SK-N-SH (cell line): ENCODE measurements at regions not wholly inside any gene's neighbourhood (a gene's known extent, or its start where the extent isn't known, plus 50 kb on each side); places are given as distances from the start of the nearest gene placed in this dataset.

Source experiments
- CTCF ChIA-PET: fragments of 300-600, 350-600 bp; formaldehyde crosslinking; extraction: SDS; loops from one replicate; lab custom pipeline; 2021; lab: Yijun Ruan, JAX
- POLR2A ChIA-PET: fragments of 350-600 bp; sonication (Branson Sonifier 250); formaldehyde crosslinking; extraction: SDS; loops from one replicate; lab custom pipeline; 2020; ENCODE audit warnings: antibody characterized with exemption, inconsistent platforms; lab: Yijun Ruan, JAX
- DNase-seq: peaks from one replicate; pipeline ENCODE4 v3.0.0; 2012
- H2AFZ ChIP-seq: fragments of 200-600 bp; sonication (generic); 2 replicates; pipeline ENCODE4 v1.8.1; 2016; ENCODE audit warnings: antibody characterized with exemption, mild to moderate bottlenecking, low read depth
- H3F3A ChIP-seq: fragments of 200-600 bp; sonication (generic); replicated peaks from 2 replicates; pipeline ENCODE3; 2016; ENCODE audit warnings: antibody characterized with exemption, mild to moderate bottlenecking; ENCODE audit not compliant: insufficient read depth
- H3K27ac ChIP-seq, 2 experiments: fragments of 200-500 bp in 1 of 2; fragments of 200-600 bp in 1 of 2; sonication (Bioruptor generic) in 1 of 2; sonication (generic), shearing (Covaris generic) in 1 of 2; 2 replicates each; pipeline versions ENCODE4 v1.5.1 to v1.6.1; 2014 to 2016; ENCODE audit warnings: low read depth in 2 of 2, inconsistent platforms in 1 of 2, low read length in 1 of 2, mild to moderate bottlenecking in 1 of 2, mixed read lengths in 1 of 2
- H3K27me3 ChIP-seq: fragments of 200-600 bp; sonication (generic), shearing (Covaris generic); 2 replicates; pipeline ENCODE4 v1.6.1; 2016; ENCODE audit warnings: mixed run types; ENCODE audit not compliant: insufficient read depth
- H3K36me3 ChIP-seq, 2 experiments: fragments of 200-500 bp in 1 of 2; fragments of 200-600 bp in 1 of 2; sonication (Bioruptor generic) in 1 of 2; sonication (generic) in 1 of 2; replicated peaks in 1 of 2; 2 replicates each; pipeline versions ENCODE3 to v1.5.1; 2014 to 2016; ENCODE audit warnings: low read length in 1 of 2, mild to moderate bottlenecking in 1 of 2; ENCODE audit not compliant: insufficient read depth in 2 of 2, control insufficient read depth in 1 of 2
- H3K4me1 ChIP-seq, 2 experiments: fragments of 200-500 bp in 1 of 2; fragments of 200-600 bp in 1 of 2; sonication (Bioruptor generic) in 1 of 2; sonication (generic), shearing (Covaris generic) in 1 of 2; 2 replicates each; pipeline versions ENCODE4 v1.5.1 to v1.6.1; 2014 to 2016; ENCODE audit warnings: low read depth in 1 of 2, low read length in 1 of 2, mixed run types in 1 of 2; ENCODE audit not compliant: insufficient read depth in 2 of 2, control insufficient read depth in 1 of 2
- H3K4me2 ChIP-seq: fragments of 200-600 bp; sonication (generic), shearing (Covaris generic); 2 replicates; pipeline ENCODE4 v1.6.1; 2017; ENCODE audit warnings: mixed run types
- H3K4me3 ChIP-seq, 2 experiments: fragments of 200-500 bp in 1 of 2; fragments of 200-600 bp in 1 of 2; sonication (Bioruptor generic) in 1 of 2; sonication (generic), shearing (Covaris generic) in 1 of 2; 2 replicates each; pipeline versions ENCODE4 v1.5.1 to v1.8.1; 2014 to 2016; ENCODE audit warnings: low read depth in 2 of 2, inconsistent platforms in 1 of 2, low read length in 1 of 2, mild to moderate bottlenecking in 1 of 2, mixed read lengths in 1 of 2, moderate library complexity in 1 of 2
- H3K79me2 ChIP-seq: fragments of 200-600 bp; sonication (generic); 2 replicates; pipeline ENCODE4 v1.8.1; 2017; ENCODE audit warnings: mild to moderate bottlenecking; ENCODE audit not compliant: insufficient read depth
- H3K9ac ChIP-seq: fragments of 200-600 bp; sonication (generic); 2 replicates; pipeline ENCODE4 v1.6.1; 2017; ENCODE audit warnings: mixed run types
- H3K9me2 ChIP-seq: fragments of 200-600 bp; sonication (generic); 2 replicates; pipeline ENCODE4 v1.6.1; 2017; ENCODE audit warnings: mixed run types
- H3K9me3 ChIP-seq: fragments of 200-600 bp; sonication (generic); 2 replicates; pipeline ENCODE4 v1.6.1; 2017; ENCODE audit warnings: mixed run types, mild to moderate bottlenecking, moderate library complexity
- H4K20me1 ChIP-seq: fragments of 200-600 bp; sonication (generic); 2 replicates; pipeline ENCODE4 v1.6.1; 2017; ENCODE audit warnings: mild to moderate bottlenecking, mixed run types; ENCODE audit not compliant: insufficient read depth
- CHD2 ChIP-seq: fragments of 150-350 bp; IDR thresholded peaks from 2 replicates; pipeline ENCODE4 v1.6.1; 2018; ENCODE audit warnings: low read length; ENCODE audit not compliant: partially characterized antibody
- EP300 ChIP-seq, 2 experiments: IDR thresholded peaks; 2 replicates each; pipeline versions ENCODE4 v1.4.0 to v1.6.1; 2012; ENCODE audit warnings: borderline replicate concordance in 1 of 2, low read depth in 1 of 2, low read length in 1 of 2
- FOSL2 ChIP-seq: IDR thresholded peaks from 2 replicates; pipeline ENCODE4 v1.4.0; 2012; ENCODE audit warnings: low read depth, mild to moderate bottlenecking, moderate library complexity, borderline replicate concordance
- FOXJ3 ChIP-seq: sonication (generic); formaldehyde crosslinking; IDR thresholded peaks from 2 replicates; pipeline ENCODE4 v1.5.1; 2020; ENCODE audit warnings: mild to moderate bottlenecking, missing genetic modification reagents
- GABPA ChIP-seq: IDR thresholded peaks from 2 replicates; pipeline ENCODE4 v1.4.0; 2012; ENCODE audit warnings: low read depth, mild to moderate bottlenecking
- GATA2 ChIP-seq: sonication (generic); formaldehyde crosslinking; IDR thresholded peaks from 2 replicates; pipeline ENCODE4 v1.5.0; 2020; ENCODE audit warnings: mild to moderate bottlenecking, missing genetic modification reagents
- MEF2A ChIP-seq: IDR thresholded peaks from 2 replicates; pipeline ENCODE4 v1.4.0; 2012; ENCODE audit warnings: low read depth, borderline replicate concordance
- NFIC ChIP-seq: IDR thresholded peaks from 2 replicates; pipeline ENCODE4 v1.4.0; 2012; ENCODE audit warnings: borderline replicate concordance
- NRF1 ChIP-seq: IDR thresholded peaks from 2 replicates; pipeline ENCODE4 v1.6.1; 2012; ENCODE audit warnings: low read depth, mild to moderate bottlenecking, low read length
- POLR2AphosphoS5 ChIP-seq: IDR thresholded peaks from 2 replicates; pipeline ENCODE4 v1.6.1; 2012; ENCODE audit warnings: low read depth, low read length
- RCOR1 ChIP-seq: fragments of 150-350 bp; IDR thresholded peaks from 2 replicates; pipeline ENCODE4 v1.6.1; 2017; ENCODE audit warnings: antibody characterized with exemption, low read length
- RFX5 ChIP-seq: IDR thresholded peaks from 2 replicates; pipeline ENCODE4 v1.6.1; 2012; ENCODE audit warnings: mild to moderate bottlenecking, improper control_type of control experiment, low read length
- RXRA ChIP-seq: IDR thresholded peaks from 2 replicates; pipeline ENCODE4 v1.4.0; 2012; ENCODE audit warnings: low read depth, mild to moderate bottlenecking, borderline replicate concordance
- SIN3A ChIP-seq: IDR thresholded peaks from 2 replicates; pipeline ENCODE4 v1.6.1; 2012; ENCODE audit warnings: low read depth, mild to moderate bottlenecking, low read length, moderate library complexity, borderline replicate concordance
- WGBS: methylation state at CpG from one replicate; pipeline ENCODE4 v1.1.6; 2017; ENCODE audit warnings: low lambda C conversion rate; 5-methylcytosine and 5-hydroxymethylcytosine counted together
- TF ChIP-seq, protein P1 (sequence below): fragments of 150-350 bp; IDR thresholded peaks from 2 replicates; pipeline ENCODE4 v1.6.1; 2017; ENCODE audit warnings: antibody characterized with exemption, low read length, low read depth, borderline replicate concordance
- TF ChIP-seq, protein P2 (sequence below): fragments of 150-350 bp; IDR thresholded peaks from 2 replicates; pipeline ENCODE4 v1.6.1; 2016; ENCODE audit warnings: mild to moderate bottlenecking, low read depth, low read length
- TF ChIP-seq, protein P3 (sequence below): fragments of 200-600 bp; sonication (generic); IDR thresholded peaks from 2 replicates; pipeline ENCODE4 v1.6.1; 2017; ENCODE audit warnings: antibody characterized with exemption, mild to moderate bottlenecking, moderate library complexity
- TF ChIP-seq, protein P4 (sequence below): IDR thresholded peaks from 2 replicates; pipeline ENCODE4; 2012
- TF ChIP-seq, protein P5 (sequence below): IDR thresholded peaks from 2 replicates; pipeline ENCODE4 v1.4.0; 2012; ENCODE audit warnings: low read depth, borderline replicate concordance
- TF ChIP-seq, protein P6 (sequence below): IDR thresholded peaks from 2 replicates; pipeline ENCODE4 v1.6.1; 2012; ENCODE audit warnings: mild to moderate bottlenecking, low read depth, low read length, moderate library complexity

DNA sequence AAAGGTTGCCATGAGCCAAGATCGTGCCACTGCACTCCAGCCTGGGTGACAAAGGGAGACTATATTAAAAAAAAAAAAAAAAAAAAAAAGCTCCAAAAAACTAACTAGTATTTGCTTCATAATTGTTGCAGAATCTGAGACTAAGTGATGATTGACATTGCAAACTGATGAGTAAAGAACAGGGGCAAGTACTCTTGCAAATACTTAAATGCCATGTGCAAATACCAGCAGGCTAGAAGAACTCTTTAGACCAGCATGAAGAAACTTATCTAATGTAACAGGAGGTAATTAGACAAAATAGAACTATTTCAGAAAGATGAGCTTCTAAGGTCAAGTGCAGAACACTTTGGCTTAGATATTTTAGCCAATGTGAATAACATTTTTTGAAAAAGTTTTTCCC, 1368.1 kb downstream of the EFNB2 start (continued):
- TF ChIP-seq, protein P1, sequence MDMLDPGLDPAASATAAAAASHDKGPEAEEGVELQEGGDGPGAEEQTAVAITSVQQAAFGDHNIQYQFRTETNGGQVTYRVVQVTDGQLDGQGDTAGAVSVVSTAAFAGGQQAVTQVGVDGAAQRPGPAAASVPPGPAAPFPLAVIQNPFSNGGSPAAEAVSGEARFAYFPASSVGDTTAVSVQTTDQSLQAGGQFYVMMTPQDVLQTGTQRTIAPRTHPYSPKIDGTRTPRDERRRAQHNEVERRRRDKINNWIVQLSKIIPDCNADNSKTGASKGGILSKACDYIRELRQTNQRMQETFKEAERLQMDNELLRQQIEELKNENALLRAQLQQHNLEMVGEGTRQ: no peak
- TF ChIP-seq SIN3A: no peak
- TF ChIP-seq EP300 (IDR thresholded peaks at IDR 0.05; ENCODE audit: borderline replicate concordance in 1 of 2, low read depth in 1 of 2, low read length in 1 of 2): no peak
- TF ChIP-seq POLR2AphosphoS5: no peak
- no peak for TF ChIP-seq CHD2
- TF ChIP-seq NRF1: no peak

DNA sequence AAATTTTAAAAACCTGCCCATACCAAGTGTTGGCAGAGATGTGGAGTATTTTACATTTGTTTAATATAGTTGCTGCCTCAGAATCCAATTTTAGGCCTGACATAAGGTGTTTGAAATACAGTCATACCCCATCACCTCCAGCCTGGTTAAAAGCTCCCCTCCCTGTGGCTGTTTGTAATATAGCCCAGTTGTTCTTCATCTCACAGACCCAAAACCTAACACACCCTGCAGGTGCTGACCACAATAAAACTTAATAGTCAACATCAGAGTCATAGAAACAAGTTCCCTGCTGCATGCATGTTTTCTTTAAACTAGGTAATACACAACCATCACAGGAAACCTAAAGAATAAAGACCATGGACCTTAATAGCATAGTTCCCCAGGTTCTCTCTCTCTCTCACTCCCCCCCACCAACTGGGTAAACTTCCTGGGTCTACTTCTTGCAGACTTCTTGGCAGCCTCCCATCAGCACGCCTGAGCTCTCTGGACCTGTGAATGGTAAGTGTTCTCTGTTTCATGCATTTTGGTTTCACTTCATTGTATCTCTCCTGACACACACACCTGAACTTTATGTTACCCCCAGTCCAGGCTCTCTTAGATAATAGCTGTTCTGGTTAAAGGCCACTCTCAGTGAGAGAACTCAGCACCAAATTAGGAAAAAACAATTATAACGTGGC, 1369.9 kb downstream of the EFNB2 start:
- Histone ChIP-seq H3K4me1 (no peaks in the 10 kb centered on the region), H3K27ac (no peak overlapping the region), H3K4me2 (no peak overlapping the region), H3K9ac (no peak overlapping the region), H3K9me3 (no peaks in the 10 kb centered on the region), H4K20me1 (no peaks in the 10 kb centered on the region), H3K36me3 (no peaks in the 10 kb centered on the region), H3K9me2 (no peaks in the 10 kb centered on the region), H2AFZ (no peak overlapping the region), H3K27me3 (no peaks in the 10 kb centered on the region), H3K4me3 (no peak overlapping the region), H3K79me2 (no peaks in the 10 kb centered on the region), H3F3A (no peaks in the 10 kb centered on the region)
- WGBS: 27% methylated on average over 2 of the region's 2 CpGs
- ChIA-PET CTCF (no interaction called here), POLR2A (no interaction called here)
- no peak for DNase-seq
- TF ChIP-seq, protein P2, sequence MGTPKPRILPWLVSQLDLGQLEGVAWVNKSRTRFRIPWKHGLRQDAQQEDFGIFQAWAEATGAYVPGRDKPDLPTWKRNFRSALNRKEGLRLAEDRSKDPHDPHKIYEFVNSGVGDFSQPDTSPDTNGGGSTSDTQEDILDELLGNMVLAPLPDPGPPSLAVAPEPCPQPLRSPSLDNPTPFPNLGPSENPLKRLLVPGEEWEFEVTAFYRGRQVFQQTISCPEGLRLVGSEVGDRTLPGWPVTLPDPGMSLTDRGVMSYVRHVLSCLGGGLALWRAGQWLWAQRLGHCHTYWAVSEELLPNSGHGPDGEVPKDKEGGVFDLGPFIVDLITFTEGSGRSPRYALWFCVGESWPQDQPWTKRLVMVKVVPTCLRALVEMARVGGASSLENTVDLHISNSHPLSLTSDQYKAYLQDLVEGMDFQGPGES: no peak
- TF ChIP-seq, protein P3, sequence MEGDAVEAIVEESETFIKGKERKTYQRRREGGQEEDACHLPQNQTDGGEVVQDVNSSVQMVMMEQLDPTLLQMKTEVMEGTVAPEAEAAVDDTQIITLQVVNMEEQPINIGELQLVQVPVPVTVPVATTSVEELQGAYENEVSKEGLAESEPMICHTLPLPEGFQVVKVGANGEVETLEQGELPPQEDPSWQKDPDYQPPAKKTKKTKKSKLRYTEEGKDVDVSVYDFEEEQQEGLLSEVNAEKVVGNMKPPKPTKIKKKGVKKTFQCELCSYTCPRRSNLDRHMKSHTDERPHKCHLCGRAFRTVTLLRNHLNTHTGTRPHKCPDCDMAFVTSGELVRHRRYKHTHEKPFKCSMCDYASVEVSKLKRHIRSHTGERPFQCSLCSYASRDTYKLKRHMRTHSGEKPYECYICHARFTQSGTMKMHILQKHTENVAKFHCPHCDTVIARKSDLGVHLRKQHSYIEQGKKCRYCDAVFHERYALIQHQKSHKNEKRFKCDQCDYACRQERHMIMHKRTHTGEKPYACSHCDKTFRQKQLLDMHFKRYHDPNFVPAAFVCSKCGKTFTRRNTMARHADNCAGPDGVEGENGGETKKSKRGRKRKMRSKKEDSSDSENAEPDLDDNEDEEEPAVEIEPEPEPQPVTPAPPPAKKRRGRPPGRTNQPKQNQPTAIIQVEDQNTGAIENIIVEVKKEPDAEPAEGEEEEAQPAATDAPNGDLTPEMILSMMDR: no peak
- no peak for TF ChIP-seq RFX5
- no peak for TF ChIP-seq POLR2AphosphoS5
- TF ChIP-seq RCOR1: no peak
- TF ChIP-seq, protein P4, sequence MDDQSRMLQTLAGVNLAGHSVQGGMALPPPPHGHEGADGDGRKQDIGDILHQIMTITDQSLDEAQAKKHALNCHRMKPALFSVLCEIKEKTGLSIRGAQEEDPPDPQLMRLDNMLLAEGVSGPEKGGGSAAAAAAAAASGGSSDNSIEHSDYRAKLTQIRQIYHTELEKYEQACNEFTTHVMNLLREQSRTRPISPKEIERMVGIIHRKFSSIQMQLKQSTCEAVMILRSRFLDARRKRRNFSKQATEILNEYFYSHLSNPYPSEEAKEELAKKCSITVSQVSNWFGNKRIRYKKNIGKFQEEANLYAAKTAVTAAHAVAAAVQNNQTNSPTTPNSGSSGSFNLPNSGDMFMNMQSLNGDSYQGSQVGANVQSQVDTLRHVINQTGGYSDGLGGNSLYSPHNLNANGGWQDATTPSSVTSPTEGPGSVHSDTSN: no peak
- TF ChIP-seq MEF2A: no peak
- TF ChIP-seq NFIC: no peak
- TF ChIP-seq GATA2: no peak
- TF ChIP-seq EP300 (IDR thresholded peaks at IDR 0.05; ENCODE audit: borderline replicate concordance in 1 of 2, low read depth in 1 of 2, low read length in 1 of 2): no peak
- TF ChIP-seq, protein P5, sequence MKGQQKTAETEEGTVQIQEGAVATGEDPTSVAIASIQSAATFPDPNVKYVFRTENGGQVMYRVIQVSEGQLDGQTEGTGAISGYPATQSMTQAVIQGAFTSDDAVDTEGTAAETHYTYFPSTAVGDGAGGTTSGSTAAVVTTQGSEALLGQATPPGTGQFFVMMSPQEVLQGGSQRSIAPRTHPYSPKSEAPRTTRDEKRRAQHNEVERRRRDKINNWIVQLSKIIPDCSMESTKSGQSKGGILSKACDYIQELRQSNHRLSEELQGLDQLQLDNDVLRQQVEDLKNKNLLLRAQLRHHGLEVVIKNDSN: no peak
- no peak for TF ChIP-seq NRF1
- no peak for TF ChIP-seq RXRA
- no peak for TF ChIP-seq CHD2
- TF ChIP-seq FOXJ3: no peak
- TF ChIP-seq FOSL2: no peak
- TF ChIP-seq, protein P6, sequence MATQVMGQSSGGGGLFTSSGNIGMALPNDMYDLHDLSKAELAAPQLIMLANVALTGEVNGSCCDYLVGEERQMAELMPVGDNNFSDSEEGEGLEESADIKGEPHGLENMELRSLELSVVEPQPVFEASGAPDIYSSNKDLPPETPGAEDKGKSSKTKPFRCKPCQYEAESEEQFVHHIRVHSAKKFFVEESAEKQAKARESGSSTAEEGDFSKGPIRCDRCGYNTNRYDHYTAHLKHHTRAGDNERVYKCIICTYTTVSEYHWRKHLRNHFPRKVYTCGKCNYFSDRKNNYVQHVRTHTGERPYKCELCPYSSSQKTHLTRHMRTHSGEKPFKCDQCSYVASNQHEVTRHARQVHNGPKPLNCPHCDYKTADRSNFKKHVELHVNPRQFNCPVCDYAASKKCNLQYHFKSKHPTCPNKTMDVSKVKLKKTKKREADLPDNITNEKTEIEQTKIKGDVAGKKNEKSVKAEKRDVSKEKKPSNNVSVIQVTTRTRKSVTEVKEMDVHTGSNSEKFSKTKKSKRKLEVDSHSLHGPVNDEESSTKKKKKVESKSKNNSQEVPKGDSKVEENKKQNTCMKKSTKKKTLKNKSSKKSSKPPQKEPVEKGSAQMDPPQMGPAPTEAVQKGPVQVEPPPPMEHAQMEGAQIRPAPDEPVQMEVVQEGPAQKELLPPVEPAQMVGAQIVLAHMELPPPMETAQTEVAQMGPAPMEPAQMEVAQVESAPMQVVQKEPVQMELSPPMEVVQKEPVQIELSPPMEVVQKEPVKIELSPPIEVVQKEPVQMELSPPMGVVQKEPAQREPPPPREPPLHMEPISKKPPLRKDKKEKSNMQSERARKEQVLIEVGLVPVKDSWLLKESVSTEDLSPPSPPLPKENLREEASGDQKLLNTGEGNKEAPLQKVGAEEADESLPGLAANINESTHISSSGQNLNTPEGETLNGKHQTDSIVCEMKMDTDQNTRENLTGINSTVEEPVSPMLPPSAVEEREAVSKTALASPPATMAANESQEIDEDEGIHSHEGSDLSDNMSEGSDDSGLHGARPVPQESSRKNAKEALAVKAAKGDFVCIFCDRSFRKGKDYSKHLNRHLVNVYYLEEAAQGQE: no peak
- no peak for TF ChIP-seq GABPA
